NCI-H2107 treated with DMSO at 0.1 percent for 48 hours (cell line): ENCODE measurements at regions not wholly inside any gene's neighbourhood (a gene's known extent, or its start where the extent isn't known, plus 50 kb on each side); places are given as distances from the start of the nearest gene placed in this dataset.
"Not testable (repeated sequence)": the region's sequence is repeated elsewhere in the genome, so short reads cannot be mapped to it uniquely, and the experiment has no call there.

Source experiments
- DNase-seq: peaks from one replicate; lab custom pipeline; 2025; ENCODE audit not compliant: unreplicated experiment; lab: John Stamatoyannopoulos, UW

- no peak for DNase-seq
These were observed 158.8 kb upstream of the TBL1XR1 start for GRCh38 chr3:177356113-177356512.

GRCh38 chr3:177356952-177357351 is 159.7 kb upstream of the TBL1XR1 start:
- DNase-seq: no peak

GRCh38 chr3:177357352-177358090 is 160.2 kb upstream of the TBL1XR1 start:
- DNase-seq: no peak

GRCh38 chr3:177358091-177358976 is 161.1 kb upstream of the TBL1XR1 start:
- no peak for DNase-seq

- peak; percentile 75 for DNase-seq
These were observed 161.8 kb upstream of the TBL1XR1 start for GRCh38 chr3:177358977-177359592.

- peak; percentile 100 for DNase-seq
These were observed 162.5 kb upstream of the TBL1XR1 start for GRCh38 chr3:177359593-177360357.

- no peak for DNase-seq
These were observed 164.0 kb upstream of the TBL1XR1 start for GRCh38 chr3:177361081-177361938.

GRCh38 chr3:177362626-177363025 is 165.3 kb upstream of the TBL1XR1 start:
- DNase-seq: peak; percentile 41

GRCh38 chr3:177364236-177364635 is 167.0 kb upstream of the TBL1XR1 start:
- DNase-seq: no peak

- DNase-seq: not testable (repeated sequence)
These were observed 168.0 kb upstream of the TBL1XR1 start for GRCh38 chr3:177365294-177365693.

- DNase-seq: no peak
These were observed 170.5 kb upstream of the TBL1XR1 start for GRCh38 chr3:177367788-177368187.

- no peak for DNase-seq
These were observed 173.1 kb upstream of the TBL1XR1 start for GRCh38 chr3:177370246-177370822.

- no peak for DNase-seq
These were observed 173.9 kb upstream of the TBL1XR1 start for GRCh38 chr3:177371146-177371545.

- peak; percentile 60 for DNase-seq
These were observed 174.6 kb upstream of the TBL1XR1 start for GRCh38 chr3:177371888-177372287.

GRCh38 chr3:177374323-177374722 is 177.0 kb upstream of the TBL1XR1 start:
- DNase-seq: no peak

GRCh38 chr3:177375316-177375715 is 178.0 kb upstream of the TBL1XR1 start:
- DNase-seq: no peak

- DNase-seq: no peak
These were observed 179.9 kb upstream of the TBL1XR1 start for GRCh38 chr3:177377166-177377565.

GRCh38 chr3:177378168-177378567 is 180.9 kb upstream of the TBL1XR1 start:
- no peak for DNase-seq

- no peak for DNase-seq
These were observed 181.8 kb upstream of the TBL1XR1 start for GRCh38 chr3:177379045-177379444.

- DNase-seq: no peak
These were observed 183.8 kb upstream of the TBL1XR1 start for GRCh38 chr3:177381070-177381469.
